Liver (tissue), 8 donors: ENCODE measurements at regions not wholly inside any gene's neighbourhood (a gene's known extent, or its start where the extent isn't known, plus 50 kb on each side); places are given as distances from the start of the nearest gene placed in this dataset.

Experiments
- DNase-seq: peaks from one replicate; pipeline ENCODE4 v3.0.0-alpha.2; 2017; ENCODE audit warnings: low spot score
- H3K27ac ChIP-seq, 2 donors: one replicate each; pipeline ENCODE4 v1.7.0; 2013; ENCODE audit warnings: inconsistent platforms in 2 of 2, low read length in 2 of 2, control low read depth in 1 of 2, low read depth in 1 of 2, mild to moderate bottlenecking in 1 of 2
- H3K27me3 ChIP-seq, 4 donors: one replicate each; pipeline versions ENCODE4 v1.6.1 to v1.7.0; 2013; ENCODE audit warnings: low read length in 3 of 4, inconsistent platforms in 1 of 4, mild to moderate bottlenecking in 1 of 4, moderate library complexity in 1 of 4; ENCODE audit not compliant: control insufficient read depth in 4 of 4, insufficient read depth in 4 of 4
- H3K36me3 ChIP-seq, 4 donors: one replicate each; pipeline versions ENCODE4 v1.6.1 to v1.7.0; 2013; ENCODE audit warnings: low read length in 3 of 4, mild to moderate bottlenecking in 3 of 4, low read depth in 1 of 4, moderate library complexity in 1 of 4; ENCODE audit not compliant: control insufficient read depth in 4 of 4, insufficient read depth in 3 of 4
- H3K4me1 ChIP-seq, 4 donors: one replicate each; pipeline versions ENCODE4 v1.6.1 to v1.7.0; 2013; ENCODE audit warnings: low read length in 3 of 4, mild to moderate bottlenecking in 3 of 4, moderate library complexity in 1 of 4; ENCODE audit not compliant: control insufficient read depth in 4 of 4, insufficient read depth in 4 of 4
- H3K4me3 ChIP-seq, 3 donors: one replicate each; pipeline versions ENCODE4 v1.6.1 to v1.7.0; 2013; ENCODE audit warnings: low read length in 3 of 3, control low read depth in 1 of 3, low read depth in 1 of 3, mild to moderate bottlenecking in 1 of 3
- H3K9ac ChIP-seq, 2 donors: one replicate each; pipeline ENCODE4 v1.7.0; 2013; ENCODE audit warnings: low read length in 2 of 2, mild to moderate bottlenecking in 2 of 2, moderate library complexity in 2 of 2, control low read depth in 1 of 2, low read depth in 1 of 2
- H3K9me3 ChIP-seq, 4 donors: one replicate each; pipeline versions ENCODE4 v1.6.1 to v1.7.0; 2013; ENCODE audit warnings: low read length in 3 of 4; ENCODE audit not compliant: control insufficient read depth in 4 of 4
- ATF3 ChIP-seq: IDR thresholded peaks from 2 replicates; pipeline ENCODE4 v1.6.1; 2016; ENCODE audit warnings: antibody characterized with exemption
- EGR1 ChIP-seq, 2 donors: IDR thresholded peaks; 2 replicates each; pipeline ENCODE4 v1.6.1; 2016 to 2018; ENCODE audit warnings: antibody characterized with exemption in 2 of 2, low read depth in 2 of 2
- FOXA1 ChIP-seq: IDR thresholded peaks from 2 replicates; pipeline ENCODE4 v1.6.1; 2016; ENCODE audit warnings: antibody characterized with exemption
- FOXA2 ChIP-seq: IDR thresholded peaks from 2 replicates; pipeline ENCODE4 v1.6.1; 2016; ENCODE audit warnings: antibody characterized with exemption
- HNF4A ChIP-seq, 2 donors: conservative IDR thresholded peaks; 2 replicates each; pipeline ENCODE4 v1.6.1; 2016; ENCODE audit warnings: antibody characterized with exemption in 2 of 2, mild to moderate bottlenecking in 2 of 2
- JUND ChIP-seq, 2 donors: IDR thresholded peaks; 2 replicates each; pipeline ENCODE4 v1.6.1; 2016; ENCODE audit warnings: antibody characterized with exemption in 2 of 2
- MAX ChIP-seq: IDR thresholded peaks from 2 replicates; pipeline ENCODE4 v1.6.1; 2016; ENCODE audit warnings: antibody characterized with exemption
- NR2F2 ChIP-seq: IDR thresholded peaks from 2 replicates; pipeline ENCODE4 v1.6.1; 2016; ENCODE audit warnings: antibody characterized with exemption
- REST ChIP-seq: IDR thresholded peaks from 2 replicates; pipeline ENCODE4 v1.6.1; 2016; ENCODE audit warnings: antibody characterized with exemption, mild to moderate bottlenecking
- RXRA ChIP-seq, 2 donors: IDR thresholded peaks; 2 replicates each; pipeline ENCODE4 v1.6.1; 2017 to 2018; ENCODE audit warnings: antibody characterized with exemption in 2 of 2, mild to moderate bottlenecking in 1 of 2
- SP1 ChIP-seq: IDR thresholded peaks from 2 replicates; pipeline ENCODE4 v1.6.1; 2018; ENCODE audit warnings: antibody characterized with exemption, mild to moderate bottlenecking
- TAF1 ChIP-seq: conservative IDR thresholded peaks from 2 replicates; pipeline ENCODE4 v1.6.1; 2016; ENCODE audit warnings: antibody characterized with exemption, mild to moderate bottlenecking
- YY1 ChIP-seq: IDR thresholded peaks from 2 replicates; pipeline ENCODE4 v1.6.1; 2016; ENCODE audit warnings: antibody characterized with exemption, mild to moderate bottlenecking
- WGBS: extraction: QIAGEN DNeasy Blood & Tissue Kit; methylation state at CpG from one replicate; pipeline ENCODE4 v1.1.7; 2013; 5-methylcytosine and 5-hydroxymethylcytosine counted together
- TF ChIP-seq, protein P1 (sequence below): IDR thresholded peaks from 2 replicates; pipeline ENCODE4 v1.6.1; 2016; ENCODE audit warnings: antibody characterized with exemption
- TF ChIP-seq, protein P2 (sequence below): fragments of 150-350 bp; IDR thresholded peaks from 2 replicates; pipeline ENCODE4 v1.5.1; 2017; ENCODE audit warnings: improper control_type of control experiment, low read depth, low read length; ENCODE audit not compliant: missing input control
- donor health status: healthy.
- donor health status: healthy.
- donor health status: healthy.
- donor health status: healthy.
- donor health status: healthy.

DNA sequence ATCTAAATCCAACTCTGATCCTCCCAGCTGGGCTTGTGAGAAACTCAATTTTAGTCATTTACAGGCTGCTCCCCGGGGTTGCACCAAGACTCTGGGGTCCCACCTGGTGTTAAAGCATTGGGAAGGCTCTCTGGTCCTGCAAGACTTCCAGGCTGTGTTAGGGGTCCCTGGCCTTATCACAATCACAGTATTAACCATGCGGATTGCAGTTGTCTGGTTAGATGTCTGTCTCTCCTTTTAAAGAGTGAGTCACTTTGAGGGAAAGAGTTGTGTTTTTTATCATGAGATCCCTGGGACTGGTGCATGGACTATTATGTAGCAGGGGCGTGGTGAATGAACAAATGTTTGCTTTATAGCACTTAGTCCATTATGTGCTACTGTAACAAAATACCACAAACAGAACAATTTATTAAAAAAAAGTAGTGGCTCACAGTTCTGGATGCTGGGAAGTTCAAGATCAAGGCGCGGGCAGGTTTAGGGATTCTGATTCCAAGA is 531.4 kb downstream of the FUT8 start:
- no peak overlapping the region for H3K27ac ChIP-seq
- H3K27me3 ChIP-seq: peaks cover 0 to 4% (median 1%) of the 10 kb centered on the region in 4 donors
- no peak for TF ChIP-seq MAX
- TF ChIP-seq, protein P1, sequence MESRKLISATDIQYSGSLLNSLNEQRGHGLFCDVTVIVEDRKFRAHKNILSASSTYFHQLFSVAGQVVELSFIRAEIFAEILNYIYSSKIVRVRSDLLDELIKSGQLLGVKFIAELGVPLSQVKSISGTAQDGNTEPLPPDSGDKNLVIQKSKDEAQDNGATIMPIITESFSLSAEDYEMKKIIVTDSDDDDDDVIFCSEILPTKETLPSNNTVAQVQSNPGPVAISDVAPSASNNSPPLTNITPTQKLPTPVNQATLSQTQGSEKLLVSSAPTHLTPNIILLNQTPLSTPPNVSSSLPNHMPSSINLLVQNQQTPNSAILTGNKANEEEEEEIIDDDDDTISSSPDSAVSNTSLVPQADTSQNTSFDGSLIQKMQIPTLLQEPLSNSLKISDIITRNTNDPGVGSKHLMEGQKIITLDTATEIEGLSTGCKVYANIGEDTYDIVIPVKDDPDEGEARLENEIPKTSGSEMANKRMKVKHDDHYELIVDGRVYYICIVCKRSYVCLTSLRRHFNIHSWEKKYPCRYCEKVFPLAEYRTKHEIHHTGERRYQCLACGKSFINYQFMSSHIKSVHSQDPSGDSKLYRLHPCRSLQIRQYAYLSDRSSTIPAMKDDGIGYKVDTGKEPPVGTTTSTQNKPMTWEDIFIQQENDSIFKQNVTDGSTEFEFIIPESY: no peak
- TF ChIP-seq REST: no peak
- TF ChIP-seq TAF1: no peak
- no peak for TF ChIP-seq ATF3
- TF ChIP-seq SP1: no peak
- TF ChIP-seq NR2F2: no peak
- no peak for TF ChIP-seq FOXA2
- WGBS: 84% methylated on average over 5 of the region's 5 CpGs
- DNase-seq: no peak
- H3K4me1 ChIP-seq: no peaks in the 10 kb centered on the region
- H3K9ac ChIP-seq: no peak overlapping the region
- no peaks in the 10 kb centered on the region for H3K36me3 ChIP-seq
- H3K9me3 ChIP-seq: no peaks in the 10 kb centered on the region
- no peak overlapping the region for H3K4me3 ChIP-seq

- Histone ChIP-seq H3K4me3 (no peak overlapping the region), H3K27ac (no peak overlapping the region), H3K9ac (no peak overlapping the region), H3K9me3 (no peaks in the 10 kb centered on the region), H3K36me3 (no peaks in the 10 kb centered on the region), H3K27me3 (peaks cover 0 to 3% (median 0%) of the 10 kb centered on the region in 4 donors), H3K4me1 (no peaks in the 10 kb centered on the region)
- TF ChIP-seq JUND (IDR thresholded peaks at IDR 0.05) (no peak), YY1 (no peak), SP1 (no peak)
- WGBS: 83% methylated on average over 3 of the region's 3 CpGs
- DNase-seq: no peak
Measured at GRCh38 chr14:65945327-65945726, 532.8 kb downstream of the FUT8 start.

- H3K4me1 ChIP-seq: no peaks in the 10 kb centered on the region
- peaks cover 0 to 3% (median 0%) of the 10 kb centered on the region in 4 donors for H3K27me3 ChIP-seq
- TF ChIP-seq JUND (IDR thresholded peaks at IDR 0.05): no peak
- TF ChIP-seq TAF1: no peak
- no peak for TF ChIP-seq RXRA (IDR thresholded peaks at IDR 0.05)
- TF ChIP-seq, protein P1: no peak
- no peak for TF ChIP-seq HNF4A (conservative IDR thresholded peaks at IDR 0.05)
- TF ChIP-seq, protein P2, sequence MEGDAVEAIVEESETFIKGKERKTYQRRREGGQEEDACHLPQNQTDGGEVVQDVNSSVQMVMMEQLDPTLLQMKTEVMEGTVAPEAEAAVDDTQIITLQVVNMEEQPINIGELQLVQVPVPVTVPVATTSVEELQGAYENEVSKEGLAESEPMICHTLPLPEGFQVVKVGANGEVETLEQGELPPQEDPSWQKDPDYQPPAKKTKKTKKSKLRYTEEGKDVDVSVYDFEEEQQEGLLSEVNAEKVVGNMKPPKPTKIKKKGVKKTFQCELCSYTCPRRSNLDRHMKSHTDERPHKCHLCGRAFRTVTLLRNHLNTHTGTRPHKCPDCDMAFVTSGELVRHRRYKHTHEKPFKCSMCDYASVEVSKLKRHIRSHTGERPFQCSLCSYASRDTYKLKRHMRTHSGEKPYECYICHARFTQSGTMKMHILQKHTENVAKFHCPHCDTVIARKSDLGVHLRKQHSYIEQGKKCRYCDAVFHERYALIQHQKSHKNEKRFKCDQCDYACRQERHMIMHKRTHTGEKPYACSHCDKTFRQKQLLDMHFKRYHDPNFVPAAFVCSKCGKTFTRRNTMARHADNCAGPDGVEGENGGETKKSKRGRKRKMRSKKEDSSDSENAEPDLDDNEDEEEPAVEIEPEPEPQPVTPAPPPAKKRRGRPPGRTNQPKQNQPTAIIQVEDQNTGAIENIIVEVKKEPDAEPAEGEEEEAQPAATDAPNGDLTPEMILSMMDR: no peak
- TF ChIP-seq EGR1 (IDR thresholded peaks at IDR 0.05; ENCODE audit: low read depth in 2 of 2): no peak
- TF ChIP-seq FOXA1: no peak
- no peak for TF ChIP-seq FOXA2
- no peak for DNase-seq
- H3K4me3 ChIP-seq: no peak overlapping the region
- H3K9me3 ChIP-seq: no peaks in the 10 kb centered on the region
- H3K27ac ChIP-seq: no peak overlapping the region
- H3K36me3 ChIP-seq: no peaks in the 10 kb centered on the region
- no peak overlapping the region for H3K9ac ChIP-seq
- 72% methylated on average over 4 of the region's 4 CpGs for WGBS
Measured at GRCh38 chr14:65946494-65946893, 534.0 kb downstream of the FUT8 start.
